Activated CD8-positive, alpha-beta memory T cell treated with anti-CD3 and anti-CD28 coated beads for 36 hours (primary cell): ENCODE measurements at regions not wholly inside any gene's neighbourhood (a gene's known extent, or its start where the extent isn't known, plus 50 kb on each side); places are given as distances from the start of the nearest gene placed in this dataset.
"Not testable (repeated sequence)": the region's sequence is repeated elsewhere in the genome, so short reads cannot be mapped to it uniquely, and the experiment has no call there.

Source experiments
- CTCF ChIA-PET: fragments of 350-600 bp; sonication (Branson Sonifier 250); formaldehyde crosslinking; loops from one replicate; lab custom pipeline; 2021; ENCODE audit warnings: antibody characterized with exemption; lab: Charles Lee
- POLR2A ChIA-PET: fragments of 350-600 bp; sonication (Branson Sonifier 250); formaldehyde crosslinking; loops from one replicate; lab custom pipeline; 2021; ENCODE audit warnings: antibody characterized with exemption; lab: Charles Lee

DNA sequence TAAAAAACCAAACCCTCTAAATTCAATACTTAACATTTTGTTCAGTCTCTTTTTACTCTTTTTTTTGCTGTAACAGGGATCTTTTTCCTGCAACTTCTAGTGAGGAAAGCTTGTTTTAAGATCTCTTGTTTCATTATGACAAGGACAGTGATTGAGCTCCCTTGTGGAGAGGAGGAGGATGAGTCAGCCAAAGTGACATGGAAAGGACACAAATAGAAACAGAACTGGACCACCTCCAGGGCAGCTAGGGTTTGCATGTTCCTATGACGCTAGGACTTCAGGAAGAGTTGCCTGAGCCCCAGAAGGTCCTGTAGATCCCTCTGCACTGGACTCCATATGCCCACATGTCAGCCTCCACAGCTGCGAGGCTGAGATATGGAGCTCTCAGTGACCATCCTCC, 212.6 kb upstream of the FAM78B start:
- ChIA-PET CTCF (no interaction called here), POLR2A (no interaction called here)

DNA sequence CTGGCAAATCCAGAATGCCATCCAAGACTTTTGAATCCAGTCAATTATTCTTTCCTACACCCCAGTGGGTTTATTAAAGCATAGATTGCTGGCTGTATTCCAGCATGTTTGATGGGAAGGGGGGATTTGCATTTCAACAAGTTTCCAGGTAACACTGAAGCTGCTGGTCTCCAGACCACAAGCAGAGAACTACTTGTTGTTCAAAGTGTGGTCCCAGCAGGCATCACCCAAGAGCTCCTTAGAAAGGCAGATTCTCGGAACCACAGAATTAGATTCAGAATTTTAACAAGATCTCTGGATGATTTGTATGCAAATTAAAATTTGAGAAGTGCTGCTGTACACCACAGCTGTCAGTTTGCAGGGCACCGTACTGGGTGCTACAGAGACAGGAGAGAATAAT, 216.3 kb upstream of the FAM78B start:
- ChIA-PET POLR2A (no interaction called here), CTCF (no interaction called here)

DNA sequence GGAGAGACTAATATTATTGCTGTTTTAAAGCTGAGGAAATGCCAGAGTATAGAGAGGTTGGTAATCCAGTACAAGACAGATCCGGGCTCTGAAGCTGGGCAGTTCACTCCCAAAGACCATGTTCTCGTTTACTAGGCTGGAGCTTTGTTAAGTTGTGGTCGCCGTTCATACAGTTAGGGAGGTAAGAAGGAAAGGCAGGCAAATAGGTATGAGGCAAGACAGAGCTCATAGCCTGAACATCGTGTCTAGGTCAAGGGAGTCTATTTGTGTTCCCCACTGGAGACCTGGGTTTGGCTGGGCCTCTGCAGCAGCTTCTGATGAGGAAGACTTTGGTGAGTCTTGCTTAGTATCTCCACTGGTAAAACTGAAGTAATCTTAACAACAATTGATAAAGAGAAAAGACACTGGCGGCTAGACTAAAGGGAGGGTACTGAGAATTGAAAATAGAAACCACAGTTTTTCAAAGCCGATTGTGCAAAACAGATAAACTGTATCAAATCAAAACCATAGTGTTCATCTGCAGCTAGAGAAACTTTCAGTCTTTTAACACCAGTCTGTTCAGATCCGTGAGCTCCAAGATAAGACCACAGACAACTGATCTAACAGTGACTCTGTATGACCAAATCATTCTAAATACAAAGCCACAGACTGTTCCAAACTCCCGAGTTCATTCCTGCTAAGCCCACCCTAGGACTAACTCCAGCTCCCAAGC, 217.0 kb upstream of the FAM78B start:
- CTCF ChIA-PET, result no interaction called here
- POLR2A ChIA-PET, result no interaction called here

DNA sequence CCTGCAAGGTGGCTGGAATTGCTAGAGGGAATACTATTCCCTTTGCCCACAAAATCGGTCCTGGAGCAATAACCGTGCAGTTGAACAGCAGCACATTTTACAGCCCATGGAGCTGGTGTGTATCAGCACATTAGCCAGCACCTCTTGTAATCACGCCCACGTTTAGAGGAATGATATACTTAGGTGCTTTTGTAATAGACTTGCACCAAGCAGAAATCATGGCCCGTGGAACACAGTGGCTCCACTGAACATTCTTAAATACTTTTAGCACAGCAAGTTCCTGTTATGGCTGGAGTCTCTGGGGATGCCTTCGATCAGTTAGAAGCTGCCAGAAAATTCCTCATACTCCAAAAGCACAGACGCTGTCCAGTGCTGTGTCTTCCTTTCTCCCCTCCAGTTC, 218.1 kb upstream of the FAM78B start:
- CTCF ChIA-PET, result no interaction called here
- POLR2A ChIA-PET, result no interaction called here

DNA sequence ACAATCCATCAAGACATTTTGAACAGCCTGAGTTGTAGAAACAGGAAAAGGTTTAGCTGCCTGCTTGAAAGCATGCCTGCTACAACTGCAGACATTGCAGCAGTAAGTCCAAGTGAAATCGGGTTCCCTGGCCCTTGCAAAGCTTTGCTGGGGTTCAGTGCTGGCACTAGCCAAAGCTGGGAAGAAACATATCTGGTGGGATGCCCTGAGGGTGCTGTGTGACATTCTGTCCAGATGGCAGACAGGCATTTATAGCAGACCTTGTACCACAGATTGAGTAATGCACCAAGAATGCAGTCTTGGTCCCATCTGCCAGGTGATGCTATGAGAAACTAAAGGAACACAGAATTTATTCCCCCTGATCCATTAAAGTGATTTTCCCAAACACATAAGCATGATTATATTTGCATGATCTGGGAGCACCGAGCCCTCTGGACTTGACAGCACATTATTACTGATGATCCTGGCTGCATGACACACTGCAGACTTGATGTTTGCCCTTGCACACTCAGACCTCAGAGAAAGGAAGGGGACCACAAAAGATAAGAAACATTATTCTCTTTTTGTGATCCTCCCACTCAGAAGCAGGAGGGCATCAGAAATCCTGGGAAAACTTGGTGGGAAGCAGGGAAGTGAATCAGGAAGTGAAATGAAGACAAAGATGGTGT, 223.7 kb upstream of the FAM78B start:
- CTCF ChIA-PET, result no interaction called here
- POLR2A ChIA-PET, result no interaction called here

DNA sequence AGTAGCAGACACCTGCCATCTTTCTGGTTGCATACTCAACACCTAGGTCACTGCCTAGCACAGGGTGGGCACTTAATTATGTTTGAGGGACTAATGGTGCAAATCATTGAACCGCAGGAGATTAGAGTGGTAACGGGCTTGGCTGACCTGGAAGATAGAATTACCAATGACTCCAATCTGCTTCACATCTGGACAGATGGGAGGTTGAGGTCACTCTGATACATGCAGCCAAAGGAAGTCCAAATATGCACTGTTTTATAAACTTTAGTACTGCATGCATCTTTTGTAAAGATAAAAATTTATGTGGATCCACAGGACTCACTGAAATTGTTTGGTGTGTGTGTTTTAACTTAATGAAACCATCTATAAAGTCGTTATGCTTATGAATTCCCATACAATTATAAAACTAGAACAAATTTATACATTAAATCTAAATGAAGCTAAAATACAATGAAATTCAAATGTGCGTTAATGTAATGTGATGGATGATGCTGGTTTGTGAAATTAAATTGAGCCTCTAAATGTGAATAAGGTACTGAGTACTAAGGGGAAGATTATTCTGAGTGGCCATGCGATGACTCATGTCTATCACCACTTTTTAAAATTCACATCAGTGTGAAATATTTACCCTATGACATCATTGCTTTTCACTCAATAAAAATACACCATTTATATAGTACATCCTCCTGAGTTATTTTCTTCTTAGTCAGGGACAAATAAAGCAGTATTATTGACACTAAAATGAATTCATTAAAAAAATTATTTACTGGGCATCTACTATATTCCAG, 224.7 kb upstream of the FAM78B start:
- ChIA-PET CTCF (no interaction called here), POLR2A (no interaction called here)

DNA sequence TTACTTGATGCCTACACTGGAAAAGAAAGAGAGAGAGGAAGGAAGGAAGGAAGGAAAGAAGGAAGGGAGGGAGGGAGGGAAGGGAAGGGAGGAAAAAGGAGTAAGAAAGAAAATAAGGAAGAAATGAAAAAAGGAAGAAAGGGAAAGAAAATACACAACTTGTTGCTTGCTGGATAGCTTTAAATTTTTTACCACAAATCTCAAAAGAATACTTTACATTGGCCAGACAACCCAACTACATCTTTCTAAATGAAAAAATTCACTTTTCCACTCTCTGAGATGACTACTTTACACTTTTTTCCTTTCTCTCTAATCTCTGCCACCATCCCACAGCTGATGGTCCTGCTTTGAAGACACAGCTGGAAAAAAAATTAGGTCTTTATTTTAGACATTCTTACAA, 228.9 kb upstream of the FAM78B start:
- ChIA-PET POLR2A (no interaction called here), CTCF (no interaction called here)

DNA sequence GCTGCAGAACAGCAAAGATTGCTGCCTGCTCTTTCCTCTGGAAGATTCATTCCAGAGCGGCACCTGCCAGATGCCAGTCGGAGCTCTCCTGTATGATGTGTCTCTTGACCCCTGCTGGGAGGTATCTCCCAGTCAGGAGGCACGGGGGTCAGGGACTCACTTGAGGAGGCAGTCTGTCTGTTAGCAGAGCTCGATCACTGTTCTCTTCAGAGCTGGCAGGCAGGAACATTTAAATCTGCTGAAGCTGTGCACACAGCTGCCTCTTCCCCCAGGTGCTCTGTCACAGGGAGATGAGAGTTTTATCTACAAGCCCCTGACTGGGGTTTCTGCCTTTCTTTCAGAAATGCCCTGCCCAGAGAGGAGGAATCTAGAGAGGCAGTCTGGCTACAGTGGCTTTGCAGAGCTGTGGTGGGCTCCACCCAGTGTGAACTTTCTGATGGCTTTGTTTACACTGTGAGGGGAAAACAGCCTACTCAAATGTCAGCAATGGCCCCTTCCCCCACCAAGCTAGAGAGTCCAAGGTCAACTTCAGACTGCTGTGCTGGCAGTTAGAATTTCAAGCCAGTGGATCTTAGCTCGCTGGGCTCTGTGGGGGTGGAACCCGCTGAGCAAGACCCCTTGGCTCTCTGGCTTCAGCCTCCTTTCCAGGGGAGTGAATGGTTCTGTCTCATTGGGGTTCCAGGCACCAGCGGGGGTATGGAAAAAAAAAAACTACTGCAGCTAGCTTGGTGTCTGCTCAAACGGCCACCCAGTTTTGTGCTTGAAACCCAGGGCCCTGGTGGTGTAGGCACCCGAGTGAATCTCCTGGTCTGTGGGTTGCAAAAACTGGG, 242.7 kb upstream of the FAM78B start:
- POLR2A ChIA-PET, CTCF ChIA-PET: not testable (repeated sequence)

DNA sequence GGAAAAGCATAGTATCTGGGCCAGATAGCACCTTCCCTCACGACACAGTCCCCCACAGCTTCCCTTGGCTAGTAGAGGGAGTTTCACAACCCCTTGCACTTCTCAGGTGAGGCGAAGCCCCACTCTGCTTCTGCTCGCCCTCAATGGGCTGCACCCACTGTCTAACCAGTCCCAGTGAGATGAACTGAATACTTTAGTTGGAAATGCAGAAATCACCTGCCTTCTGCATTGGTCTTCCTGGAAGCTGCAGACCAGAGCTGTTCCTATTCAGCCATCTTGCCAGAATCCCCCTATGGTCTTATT, 243.2 kb upstream of the FAM78B start:
- CTCF ChIA-PET, result no interaction called here
- POLR2A ChIA-PET, result no interaction called here

DNA sequence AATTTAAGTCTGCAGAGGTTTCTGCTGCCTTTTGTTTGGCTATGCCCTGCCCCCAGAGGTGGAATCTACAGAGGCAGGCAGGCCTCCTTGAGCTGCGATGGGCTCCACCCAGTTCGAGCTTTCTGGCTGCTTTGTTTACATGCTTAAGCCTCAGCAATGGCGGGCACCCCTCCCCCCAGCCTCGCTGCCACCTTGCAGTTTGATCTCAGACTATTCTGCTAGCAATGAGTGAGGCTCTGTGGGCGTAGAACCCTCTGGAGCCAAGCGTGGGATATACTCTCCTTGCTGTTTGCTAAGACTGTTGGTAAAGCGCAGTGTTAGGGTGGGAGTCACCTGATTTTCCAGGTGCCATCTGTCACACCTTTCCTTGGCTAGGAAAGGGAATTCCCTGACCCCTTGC, 250.0 kb upstream of the FAM78B start:
- POLR2A ChIA-PET, CTCF ChIA-PET: not testable (repeated sequence)

DNA sequence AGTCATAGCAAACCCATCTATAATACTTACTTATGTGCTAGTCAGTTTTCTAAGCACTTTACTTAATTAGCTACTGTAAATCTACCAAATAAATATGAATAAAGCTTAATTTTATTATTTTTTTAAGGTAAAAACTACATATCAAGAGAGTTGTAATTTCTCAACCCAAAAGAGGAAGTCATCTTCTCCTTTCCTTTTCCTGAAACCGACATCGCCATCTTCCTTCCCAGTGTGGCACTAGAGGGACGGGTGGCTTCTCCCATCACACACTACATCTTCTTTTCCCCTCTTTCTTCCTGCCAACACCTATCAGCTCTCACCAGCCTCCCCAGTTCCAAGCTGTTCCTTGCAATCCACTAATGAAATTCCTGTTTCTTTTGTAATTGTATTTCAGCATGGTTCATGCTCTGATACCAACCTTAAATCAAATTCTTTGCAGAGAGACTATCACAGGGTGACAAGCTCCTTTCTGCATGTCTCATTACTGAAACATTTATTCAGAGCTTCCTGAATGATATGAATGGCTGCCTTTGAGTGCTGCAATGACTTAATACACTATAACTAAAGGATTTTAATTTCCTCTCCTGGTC, 251.6 kb upstream of the FAM78B start:
- ChIA-PET CTCF (no interaction called here), POLR2A (no interaction called here)

DNA sequence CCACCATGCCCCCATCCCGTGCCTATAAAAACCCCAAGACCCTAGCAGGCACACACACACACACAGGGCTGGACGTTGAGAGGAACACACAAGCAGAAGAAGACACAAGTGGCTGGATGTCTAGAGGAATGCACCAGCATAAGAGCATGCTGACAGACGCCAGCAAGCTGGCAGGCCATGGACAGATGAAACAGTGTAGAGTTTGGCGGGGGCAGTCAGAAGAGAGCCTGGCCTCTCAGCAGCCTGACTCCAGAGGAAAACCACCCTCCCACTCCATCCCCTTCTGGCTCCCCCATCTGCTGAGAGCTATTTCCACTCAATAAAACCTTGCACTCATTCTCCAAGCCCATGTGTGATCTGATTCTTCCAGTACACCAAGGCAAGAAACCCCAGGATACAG, 255.8 kb upstream of the FAM78B start:
- POLR2A ChIA-PET, CTCF ChIA-PET: not testable (repeated sequence)

DNA sequence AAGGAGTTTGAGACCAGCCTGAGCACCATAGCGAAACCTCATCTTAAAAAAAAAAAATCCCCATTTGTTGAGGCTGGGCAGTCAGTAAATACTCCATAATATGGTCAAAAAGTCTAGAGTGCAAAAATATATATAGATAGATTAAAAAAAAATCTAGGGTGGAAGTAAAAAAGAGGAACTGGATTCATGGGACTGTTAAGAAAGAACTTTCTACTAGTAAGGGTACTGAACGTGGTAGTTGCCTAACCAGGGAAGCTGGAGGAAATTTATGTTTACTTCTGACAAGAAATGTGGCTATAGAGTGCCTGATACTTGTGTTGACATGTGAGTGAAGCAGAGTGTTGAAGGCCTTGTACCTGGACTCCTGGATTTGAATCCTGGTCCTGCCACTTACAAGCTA, 265.9 kb upstream of the FAM78B start:
- ChIA-PET POLR2A (no interaction called here), CTCF (no interaction called here)

DNA sequence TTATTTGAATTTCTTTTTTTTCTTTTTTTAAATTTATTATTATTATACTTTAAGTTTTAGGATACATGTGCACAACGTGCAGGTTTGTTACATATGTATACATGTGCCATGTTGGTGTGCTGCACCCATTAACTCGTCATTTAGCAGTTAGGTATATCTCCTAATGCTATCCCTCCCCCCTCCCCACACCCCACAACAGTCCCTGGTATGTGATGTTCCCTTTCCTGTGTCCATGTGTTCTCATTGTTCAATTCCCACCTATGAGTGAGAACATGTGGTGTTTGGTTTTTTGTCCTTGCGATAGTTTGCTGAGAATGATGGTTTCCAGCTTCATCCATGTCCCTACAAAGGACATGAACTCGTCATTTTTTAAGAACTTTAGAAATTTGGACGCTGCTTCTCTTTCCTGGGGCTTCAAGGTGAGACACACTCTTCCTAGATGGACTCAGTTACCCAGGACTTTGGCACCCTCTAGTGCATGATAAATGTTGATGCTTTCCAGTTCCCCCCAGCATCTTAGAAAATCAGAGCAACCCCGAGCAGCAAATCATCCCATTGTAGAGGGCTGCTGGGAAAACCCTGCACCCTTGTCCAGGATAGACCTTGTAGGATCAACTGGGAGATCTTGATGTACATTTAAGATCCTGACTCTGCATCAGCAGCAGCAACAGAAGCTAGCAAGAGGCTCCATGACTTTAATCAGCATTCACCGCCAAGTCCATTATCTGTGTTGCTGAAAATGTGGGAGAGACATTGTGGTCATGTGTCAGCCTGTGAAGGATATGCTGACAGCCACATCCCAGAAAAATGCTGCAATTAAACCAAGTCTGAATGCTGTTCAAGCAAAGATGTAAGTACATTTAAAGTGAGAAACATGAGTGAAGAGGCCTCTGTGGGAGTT, 266.9 kb upstream of the FAM78B start:
- CTCF ChIA-PET, result not testable (repeated sequence)
- POLR2A ChIA-PET, result interaction anchor here (0.5 kb wide), 1 partner anchor 665 kb away, joined by 3 read pairs; no protein-coding TSS in a partner anchor

DNA sequence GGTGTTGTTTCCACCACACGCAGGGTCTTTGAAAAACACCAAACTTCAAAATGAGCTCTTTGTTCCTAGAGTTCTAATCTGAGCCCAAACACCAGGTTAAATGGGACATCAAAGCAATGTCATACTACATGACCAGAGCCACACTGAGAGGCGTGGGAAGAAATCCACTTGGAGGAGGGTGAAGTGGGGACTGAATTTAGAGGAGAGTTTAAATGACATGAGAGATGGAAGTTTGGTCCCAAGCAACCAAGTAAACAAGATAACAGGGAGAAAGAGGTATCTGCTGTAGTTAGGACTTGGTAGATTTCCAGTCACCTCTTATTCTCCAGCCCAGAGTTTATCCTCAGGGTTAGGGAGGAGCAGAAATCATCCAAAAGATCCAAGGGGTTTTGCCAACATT, 290.9 kb upstream of the FAM78B start:
- ChIA-PET POLR2A (no interaction called here), CTCF (no interaction called here)

DNA sequence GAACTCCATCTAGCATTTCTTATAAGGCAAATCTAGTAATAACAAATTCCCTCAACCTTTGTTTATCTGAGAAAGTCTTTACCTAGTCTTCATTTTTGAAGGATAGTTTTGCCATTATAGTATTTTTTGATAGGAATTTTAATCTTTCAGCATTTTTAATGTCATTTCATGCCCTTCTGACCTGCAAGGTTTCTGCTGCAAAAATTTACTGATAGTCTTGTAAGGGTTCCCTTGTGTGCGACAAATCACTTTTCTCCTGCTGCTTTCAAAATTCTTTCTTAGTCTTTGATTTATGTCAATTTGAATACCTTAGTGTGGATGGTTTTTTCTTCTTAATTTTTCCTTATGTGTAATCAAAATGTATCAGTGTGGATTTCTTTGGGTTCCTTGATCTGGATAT, 297.5 kb upstream of the FAM78B start:
- ChIA-PET POLR2A (no interaction called here), CTCF (no interaction called here)

DNA sequence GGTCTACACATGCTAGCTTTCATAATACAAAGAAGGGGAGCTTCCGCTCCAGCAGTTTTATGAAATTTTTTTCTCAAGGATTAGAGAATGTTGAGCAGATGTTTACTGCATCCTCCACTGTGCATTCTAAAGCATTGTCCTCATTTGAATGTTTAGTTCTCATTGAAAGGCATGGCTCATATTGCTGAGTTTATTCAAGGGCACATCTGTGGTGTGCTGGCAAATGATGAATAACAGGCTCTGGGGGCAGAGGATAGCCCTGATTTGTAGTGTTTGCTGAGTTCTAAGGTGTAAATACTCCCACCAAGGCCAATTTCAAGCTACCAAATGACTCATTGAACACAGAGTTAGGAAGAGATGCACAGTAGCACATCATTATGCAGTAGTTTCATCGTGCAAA, 303.2 kb upstream of the FAM78B start:
- CTCF ChIA-PET, result interaction anchor here (2.3 kb wide), 1 partner anchor 9 kb away, joined by 5 read pairs; no protein-coding TSS in a partner anchor
- POLR2A ChIA-PET, result no interaction called here

DNA sequence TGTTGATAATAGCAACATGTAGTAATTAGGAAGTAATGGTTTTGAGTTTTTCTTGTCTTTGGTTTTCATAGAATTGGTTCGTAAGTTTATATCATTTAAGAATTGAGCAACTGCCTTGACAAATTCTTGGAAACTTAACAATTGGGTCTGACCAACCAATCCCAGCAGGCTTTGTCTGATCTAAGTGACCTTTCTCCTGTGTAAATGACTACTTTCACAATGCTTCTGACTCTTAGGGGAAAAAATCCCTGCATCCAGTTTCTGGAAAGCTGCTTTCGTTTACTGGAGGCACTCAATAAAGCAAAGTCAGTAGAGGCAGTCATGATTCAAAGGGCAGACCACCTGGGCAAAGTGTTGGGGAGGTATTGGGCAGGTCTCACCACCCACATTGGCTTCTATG, 303.6 kb upstream of the FAM78B start:
- POLR2A ChIA-PET, result no interaction called here

DNA sequence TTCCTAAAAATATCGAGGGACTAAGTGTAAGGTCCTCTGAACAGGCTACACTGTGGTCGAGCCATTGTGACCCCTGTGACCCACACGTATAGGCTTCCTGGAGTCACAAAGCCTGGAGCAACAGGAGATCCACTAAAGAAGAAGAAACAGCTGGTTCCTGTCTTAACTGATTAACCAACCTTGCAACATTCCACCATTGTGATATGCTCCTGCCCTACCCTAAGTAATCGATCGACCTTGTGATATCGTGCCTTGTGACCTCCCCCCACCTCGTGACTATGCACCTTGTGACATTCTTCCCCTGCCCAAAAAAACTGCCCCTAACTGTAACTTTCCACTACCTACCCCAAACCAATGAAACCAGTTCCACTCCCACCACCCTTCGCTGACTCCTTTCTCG, 304.6 kb upstream of the FAM78B start:
- POLR2A ChIA-PET, result no interaction called here
- CTCF ChIA-PET, result no interaction called here

More for the DNA sequence above, 303.6 kb upstream of the FAM78B start:
- CTCF ChIA-PET, result interaction anchor here (2.3 kb wide), 1 partner anchor 9 kb away, joined by 5 read pairs; no protein-coding TSS in a partner anchor
